T-cell (primary cell): ENCODE measurements at regions not wholly inside any gene's neighbourhood (a gene's known extent, or its start where the extent isn't known, plus 50 kb on each side); places are given as distances from the start of the nearest gene placed in this dataset.
A peak's percentile ranks its signal among the peaks of the same experiment; 100 is the strongest.

Source experiments
- ATAC-seq, 4 experiments: fragments of 200-7000 bp in 3 of 4; fragments of 150-1000 bp in 1 of 4; cut with Tn5 transposase; replicated peaks in 1 of 4; 1 replicate in 3 of 4; 2 replicates in 1 of 4; pipeline ENCODE4 v1.10.0; 2021; ENCODE audit warnings: moderate library complexity in 3 of 4, mild to moderate bottlenecking in 2 of 4, moderate number of reproducible peaks in 1 of 4
- CTCF ChIA-PET, 2 donors: fragments of 300-600 bp; sonication (Branson Sonifier 250); formaldehyde crosslinking; loops; one replicate each; lab custom pipeline; 2022; ENCODE audit warnings: antibody characterized with exemption in 2 of 2; lab: Charles Lee
- POLR2A ChIA-PET, 2 donors: fragments of 300-600 bp; sonication (Branson Sonifier 250); formaldehyde crosslinking; loops; one replicate each; lab custom pipeline; 2022; ENCODE audit warnings: antibody characterized with exemption in 2 of 2; lab: Charles Lee
- DNase-seq, 35 experiments: peaks; one replicate each; pipeline versions ENCODE4 v3.0.0 to v3.0.0-alpha.2; 2013 to 2023
- H3K27ac ChIP-seq: one replicate; pipeline ENCODE4 v1.5.1; 2013; ENCODE audit warnings: low read length
- H3K27me3 ChIP-seq, 2 experiments: replicated peaks in 1 of 2; 1 replicate in 1 of 2; 2 replicates in 1 of 2; pipeline versions ENCODE4 v1.6.1 to v1.7.0; 2013; ENCODE audit warnings: low read length in 1 of 2, mixed read lengths in 1 of 2; ENCODE audit not compliant: control insufficient read depth in 2 of 2, insufficient read depth in 2 of 2; ENCODE audit errors: extremely low read depth in 1 of 2
- H3K36me3 ChIP-seq, 2 donors: 1 replicate in 1 of 2; 2 replicates in 1 of 2; pipeline versions ENCODE4 v1.6.1 to v1.7.0; 2013; ENCODE audit warnings: low read length in 1 of 2; ENCODE audit not compliant: control insufficient read depth in 2 of 2, insufficient read depth in 1 of 2; ENCODE audit errors: extremely low read depth in 1 of 2
- H3K4me1 ChIP-seq, 2 experiments: 1 replicate in 1 of 2; 2 replicates in 1 of 2; pipeline versions ENCODE4 v1.6.1 to v1.7.0; 2013; ENCODE audit warnings: low read length in 2 of 2, mixed read lengths in 1 of 2; ENCODE audit not compliant: insufficient read depth in 2 of 2, control insufficient read depth in 1 of 2; ENCODE audit errors: extremely low read depth in 1 of 2
- H3K4me3 ChIP-seq, 2 donors: 1 replicate in 1 of 2; 2 replicates in 1 of 2; pipeline versions ENCODE4 v1.5.1 to v1.7.0; 2013; ENCODE audit warnings: mild to moderate bottlenecking in 2 of 2, low read length in 1 of 2, moderate library complexity in 1 of 2; ENCODE audit not compliant: control insufficient read depth in 1 of 2; ENCODE audit errors: extremely low read depth in 1 of 2
- H3K9me3 ChIP-seq: 2 replicates; pipeline ENCODE4 v1.7.0; 2013
- H3K27ac Mint-ChIP-seq, 2 donors: one replicate each; pipeline ENCODE4 v1.8.0; 2020 to 2021; ENCODE audit warnings: mild to moderate bottlenecking in 2 of 2, mixed read lengths in 2 of 2
- H3K27me3 Mint-ChIP-seq, 2 donors: one replicate each; pipeline ENCODE4 v1.8.0; 2021 to 2022; ENCODE audit warnings: mixed read lengths in 2 of 2
- H3K36me3 Mint-ChIP-seq: one replicate; pipeline ENCODE4 v1.8.0; 2021; ENCODE audit warnings: mixed read lengths
- H3K4me1 Mint-ChIP-seq, 3 donors: one replicate each; pipeline ENCODE4 v1.8.0; 2020 to 2022; ENCODE audit warnings: mixed read lengths in 3 of 3, mild to moderate bottlenecking in 1 of 3
- H3K4me3 Mint-ChIP-seq, 3 donors: one replicate each; pipeline ENCODE4 v1.8.0; 2020 to 2022; ENCODE audit warnings: mild to moderate bottlenecking in 3 of 3, mixed read lengths in 3 of 3, moderate library complexity in 3 of 3
- H3K9me3 Mint-ChIP-seq, 3 donors: one replicate each; pipeline ENCODE4 v1.8.0; 2020 to 2022; ENCODE audit warnings: mixed read lengths in 3 of 3
- WGBS: methylation state at CpG from one replicate; pipeline ENCODE4 v1.1.5; 2013; ENCODE audit warnings: missing lambda C conversion rate; ENCODE audit not compliant: insufficient coverage; 5-methylcytosine and 5-hydroxymethylcytosine counted together

DNA sequence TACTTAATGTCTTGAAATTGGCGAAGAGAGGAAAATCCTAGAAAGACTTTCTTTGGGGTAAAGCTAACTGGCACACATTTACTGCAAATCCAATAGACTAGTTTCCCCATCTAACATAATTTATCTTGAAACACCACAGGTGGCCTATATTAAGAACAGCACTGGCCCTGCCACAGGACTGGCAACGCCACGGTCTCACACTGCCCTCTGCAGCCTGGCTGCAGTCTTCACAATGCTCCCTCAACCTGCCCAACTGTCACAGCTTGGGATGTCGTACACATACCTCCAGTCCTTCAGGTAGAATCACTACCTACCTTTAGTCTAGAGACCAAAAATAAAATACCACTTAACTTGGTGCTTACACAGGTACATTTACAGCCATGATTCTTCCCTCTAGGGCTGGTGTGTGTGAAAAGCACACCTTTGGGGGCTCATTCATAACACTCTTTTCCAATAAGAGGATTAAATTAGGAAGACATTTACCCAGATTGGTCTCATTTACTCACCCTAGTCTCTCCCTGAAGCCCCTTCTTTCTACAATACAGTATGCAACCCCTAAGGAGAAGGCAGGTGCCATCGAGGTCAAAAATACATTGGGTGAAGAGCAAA, 222.2 kb downstream of the C1D start:
- 30% methylated on average over 3 of the region's 5 CpGs for WGBS
- Histone ChIP-seq H3K36me3 (no peaks in the 10 kb centered on the region), H3K4me3 (no peak overlapping the region), H3K27me3 (peaks cover 0 to 2% of the 10 kb centered on the region in 2 experiments), H3K27ac (no peak overlapping the region), H3K4me1 (no peaks in the 10 kb centered on the region), H3K9me3 (no peaks in the 10 kb centered on the region)
- Mint-ChIP-seq H3K9me3 (no peaks in the 10 kb centered on the region), H3K4me1 (no peaks in the 10 kb centered on the region), H3K27me3 (peaks cover 9 to 14% of the 10 kb centered on the region in 2 donors), H3K4me3 (no peak overlapping the region), H3K27ac (no peak overlapping the region), H3K36me3 (no peaks in the 10 kb centered on the region)
- POLR2A ChIA-PET: no interaction called here
- ATAC-seq: no peak
- DNase-seq: peak in 10 of 35 experiments; percentile 0 to 21 (median 4)
- CTCF ChIA-PET: interaction anchor here (0.5 to 0.6 kb wide), 2 partner anchors 10 to 460 kb away, joined by 4 to 6 read pairs; no protein-coding TSS in a partner anchor

DNA sequence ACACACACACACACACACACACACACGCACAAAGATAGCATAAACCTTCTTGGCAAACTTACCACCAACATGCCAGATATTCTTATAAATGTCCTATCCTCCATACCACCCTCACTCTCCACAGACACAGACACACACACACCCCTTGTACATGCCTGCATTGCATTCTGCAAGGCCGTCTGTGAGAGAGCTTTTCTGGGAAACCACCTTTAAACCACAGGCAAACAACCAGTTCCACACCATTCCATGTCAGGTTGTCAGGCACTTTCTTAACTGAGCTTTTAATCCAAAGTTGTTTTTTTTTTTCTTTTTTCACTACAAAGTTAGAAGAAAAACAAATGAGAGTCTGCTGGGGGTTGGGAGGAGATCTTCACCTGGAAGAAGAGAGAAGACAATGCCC, 221.1 kb downstream of the C1D start:
- H3K9me3 ChIP-seq: no peaks in the 10 kb centered on the region
- Mint-ChIP-seq H3K4me3 (no peak overlapping the region), H3K27ac (no peak overlapping the region), H3K27me3 (peaks cover 9 to 14% of the 10 kb centered on the region in 2 donors), H3K36me3 (no peaks in the 10 kb centered on the region), H3K4me1 (no peaks in the 10 kb centered on the region), H3K9me3 (no peaks in the 10 kb centered on the region)
- WGBS: no CpG with 5 or more reads among the region's 2 CpGs
- H3K36me3 ChIP-seq: no peaks in the 10 kb centered on the region
- POLR2A ChIA-PET: no interaction called here
- CTCF ChIA-PET: no interaction called here
- peaks cover 0 to 3% of the 10 kb centered on the region in 2 experiments for H3K4me1 ChIP-seq
- H3K4me3 ChIP-seq: no peak overlapping the region
- ATAC-seq: no peak
- no peak overlapping the region for H3K27ac ChIP-seq
- DNase-seq: no peak
- H3K27me3 ChIP-seq: peaks cover 0 to 4% of the 10 kb centered on the region in 2 experiments

DNA sequence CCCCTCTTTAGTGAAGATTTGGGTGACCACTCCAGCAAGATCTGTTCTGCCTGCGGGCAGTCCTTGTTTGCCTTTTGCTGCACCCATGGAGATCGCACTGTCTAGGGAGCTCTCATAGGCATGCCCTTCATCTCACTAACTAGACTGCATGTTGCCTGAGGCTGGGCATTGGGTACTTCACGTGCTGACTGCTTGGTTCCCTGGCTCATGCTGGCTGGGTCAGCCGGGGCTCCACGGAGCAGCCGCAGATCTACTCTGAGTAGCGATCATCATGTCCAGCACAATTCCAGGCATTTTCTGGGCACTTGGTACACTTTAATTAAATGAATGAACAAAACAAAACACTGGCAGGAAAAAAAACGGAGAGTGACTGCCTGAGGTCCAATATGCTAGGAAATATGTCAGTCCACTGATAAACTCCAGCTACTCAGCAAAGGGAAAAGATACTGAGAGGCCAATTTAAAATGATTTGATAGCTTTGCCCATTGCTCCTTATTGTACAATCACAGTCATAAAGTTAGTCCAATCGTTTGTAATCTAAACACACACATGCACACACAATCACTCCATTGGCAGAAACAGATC, 220.3 kb downstream of the C1D start:
- H3K9me3 ChIP-seq: no peaks in the 10 kb centered on the region
- Mint-ChIP-seq H3K27me3 (peaks cover 10 to 14% of the 10 kb centered on the region in 2 donors), H3K4me1 (no peaks in the 10 kb centered on the region), H3K4me3 (no peak overlapping the region), H3K36me3 (no peaks in the 10 kb centered on the region), H3K9me3 (no peaks in the 10 kb centered on the region), H3K27ac (no peak overlapping the region)
- no peak overlapping the region for H3K27ac ChIP-seq
- ATAC-seq (no peak), DNase-seq (no peak)
- CTCF ChIA-PET: no interaction called here
- POLR2A ChIA-PET: no interaction called here
- peaks cover 0 to 4% of the 10 kb centered on the region in 2 experiments for H3K27me3 ChIP-seq
- no peak overlapping the region for H3K4me3 ChIP-seq
- H3K36me3 ChIP-seq: no peaks in the 10 kb centered on the region
- peaks cover 0 to 3% of the 10 kb centered on the region in 2 experiments for H3K4me1 ChIP-seq
- 59% methylated on average over 4 of the region's 9 CpGs for WGBS

DNA sequence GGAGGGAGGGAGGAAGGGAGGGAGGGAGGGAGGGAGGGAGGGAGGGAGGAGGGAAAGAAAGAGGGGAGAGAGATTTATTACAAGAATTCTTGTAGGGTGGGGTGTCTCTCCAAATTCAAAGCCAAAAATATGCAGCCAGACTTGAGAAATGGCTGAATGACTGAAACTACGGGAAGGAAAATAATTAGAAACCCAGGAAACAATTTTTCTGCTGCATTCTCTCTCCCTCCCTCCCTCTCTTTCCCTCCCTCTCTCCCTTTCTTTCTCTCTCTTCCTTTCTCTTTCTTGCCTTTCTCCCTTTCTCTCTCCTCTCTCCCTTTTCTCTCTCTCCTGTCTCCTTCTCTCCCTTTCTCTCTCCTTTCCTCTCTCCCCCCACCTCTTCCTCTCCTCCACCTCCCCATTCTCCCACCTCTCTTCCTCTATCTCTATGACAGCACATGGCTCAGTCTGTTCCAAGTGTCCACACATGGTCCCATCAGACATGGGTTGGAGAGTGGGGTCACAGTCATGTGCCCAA, 218.7 kb downstream of the C1D start:
- Histone ChIP-seq H3K4me3 (no peak overlapping the region), H3K4me1 (peaks cover 0 to 3% of the 10 kb centered on the region in 2 experiments), H3K27ac (no peak overlapping the region), H3K27me3 (peaks cover 0 to 4% of the 10 kb centered on the region in 2 experiments), H3K9me3 (no peaks in the 10 kb centered on the region), H3K36me3 (no peaks in the 10 kb centered on the region)
- DNase-seq: no peak
- ChIA-PET CTCF (interaction anchor here in 1 of 2 donors (0.6 kb wide), 1 partner anchor 358 kb away, joined by 3 read pairs; no protein-coding TSS in a partner anchor), POLR2A (no interaction called here)
- H3K4me3 Mint-ChIP-seq: no peak overlapping the region
- no peak overlapping the region for H3K27ac Mint-ChIP-seq
- no peaks in the 10 kb centered on the region for H3K4me1 Mint-ChIP-seq
- peaks cover 12 to 20% of the 10 kb centered on the region in 2 donors for H3K27me3 Mint-ChIP-seq
- ATAC-seq: no peak
- WGBS: no CpG with 5 or more reads among the region's 1 CpG
- no peaks in the 10 kb centered on the region for H3K9me3 Mint-ChIP-seq
- H3K36me3 Mint-ChIP-seq: no peaks in the 10 kb centered on the region

DNA sequence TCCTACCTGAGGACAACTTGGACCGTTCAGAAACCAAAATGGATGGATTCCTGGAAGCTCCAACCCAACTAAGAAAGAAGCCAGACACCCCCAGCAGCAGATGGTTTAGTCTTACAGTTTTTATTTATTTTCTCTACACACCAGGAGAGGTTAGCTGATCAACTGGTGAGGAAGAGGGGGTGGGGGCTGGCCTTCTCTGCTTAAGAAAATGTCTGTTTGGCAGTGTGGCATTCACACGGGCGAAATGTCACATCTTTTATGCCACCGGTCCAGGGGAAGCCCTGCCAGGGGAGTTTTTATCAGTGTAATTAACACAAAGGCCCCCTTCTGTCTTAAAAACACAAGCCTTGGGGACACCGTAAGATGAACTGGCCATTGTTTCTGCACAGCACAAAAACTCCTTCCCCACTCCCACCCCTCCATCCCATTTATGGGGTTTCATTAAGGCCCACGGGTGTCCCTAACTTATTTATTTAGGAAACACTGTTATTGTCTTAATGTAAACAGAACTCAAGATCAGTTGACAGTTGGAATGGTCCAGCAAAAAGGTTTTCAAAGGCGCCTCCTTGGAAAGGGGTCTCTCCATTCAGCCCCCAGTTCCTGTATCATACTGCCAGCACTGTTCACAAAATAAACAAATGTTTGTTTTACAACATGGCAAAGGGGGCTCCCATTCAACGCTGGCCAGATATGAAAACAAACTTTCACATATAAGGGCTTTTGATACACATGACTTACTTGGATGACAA, 217.0 kb downstream of the C1D start:
- Histone ChIP-seq H3K27ac (no peak overlapping the region), H3K27me3 (peaks cover 0 to 4% of the 10 kb centered on the region in 2 experiments), H3K4me1 (peaks cover 0 to 3% of the 10 kb centered on the region in 2 experiments), H3K4me3 (no peak overlapping the region), H3K9me3 (no peaks in the 10 kb centered on the region), H3K36me3 (no peaks in the 10 kb centered on the region)
- H3K27me3 Mint-ChIP-seq: peaks cover 12 to 18% of the 10 kb centered on the region in 2 donors
- WGBS: 94% methylated on average over 4 of the region's 8 CpGs
- H3K9me3 Mint-ChIP-seq: no peaks in the 10 kb centered on the region
- DNase-seq (no peak), ATAC-seq (no peak)
- ChIA-PET POLR2A (no interaction called here), CTCF (interaction anchor here in 1 of 2 donors (0.5 kb wide), 1 partner anchor 20 kb away, joined by 3 read pairs; no protein-coding TSS in a partner anchor)
- no peaks in the 10 kb centered on the region for H3K4me1 Mint-ChIP-seq
- H3K36me3 Mint-ChIP-seq: no peaks in the 10 kb centered on the region
- H3K4me3 Mint-ChIP-seq: no peak overlapping the region
- no peak overlapping the region for H3K27ac Mint-ChIP-seq

DNA sequence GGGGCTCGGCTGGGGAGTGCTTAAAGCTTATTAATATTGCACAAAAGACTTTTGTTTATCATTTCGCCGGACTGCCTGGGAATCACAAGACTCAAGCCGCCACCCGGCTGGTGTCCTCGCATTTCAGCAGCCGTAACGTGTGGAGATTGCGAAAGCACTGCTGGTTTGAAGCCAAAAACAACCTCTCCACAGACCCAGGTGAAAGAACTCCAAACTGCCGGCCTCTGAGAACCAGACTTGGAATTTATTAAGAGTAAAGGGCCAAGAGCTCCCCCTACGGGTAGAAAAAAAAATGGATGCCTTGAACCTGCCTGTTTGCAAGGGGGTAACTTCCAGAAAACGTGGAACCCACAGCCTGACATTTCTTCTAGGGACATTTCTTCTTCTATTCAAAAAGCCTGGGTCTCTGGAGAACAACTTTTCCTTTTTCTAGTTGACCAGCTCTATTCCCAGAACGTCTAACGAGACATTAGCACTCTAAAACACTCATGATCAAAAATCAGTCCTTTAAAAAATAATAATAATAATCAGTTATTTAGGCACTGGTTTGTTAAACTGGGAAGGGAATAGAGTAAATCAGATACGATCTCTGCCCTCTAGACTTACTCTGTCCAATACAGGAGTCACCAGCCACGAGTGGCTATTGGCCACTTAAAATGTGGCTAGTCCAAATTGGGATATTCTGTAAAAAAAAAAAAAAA, 216.3 kb downstream of the C1D start:
- Histone ChIP-seq H3K27ac (no peak overlapping the region), H3K9me3 (no peaks in the 10 kb centered on the region), H3K4me3 (no peak overlapping the region), H3K27me3 (peaks cover 0 to 4% of the 10 kb centered on the region in 2 experiments), H3K36me3 (no peaks in the 10 kb centered on the region), H3K4me1 (peaks cover 0 to 3% of the 10 kb centered on the region in 2 experiments)
- Mint-ChIP-seq H3K36me3 (no peaks in the 10 kb centered on the region), H3K4me1 (no peaks in the 10 kb centered on the region), H3K4me3 (no peak overlapping the region), H3K9me3 (no peaks in the 10 kb centered on the region), H3K27me3 (peaks cover 12 to 19% of the 10 kb centered on the region in 2 donors), H3K27ac (no peak overlapping the region)
- DNase-seq (peak in 7 of 35 experiments; percentile 1 to 24 (median 6)), ATAC-seq (no peak)
- ChIA-PET CTCF (interaction anchor here in 1 of 2 donors (0.5 kb wide), 1 partner anchor 21 kb away, joined by 3 read pairs; no protein-coding TSS in a partner anchor), POLR2A (no interaction called here)
- WGBS: 0% methylated on average over 1 of the region's 16 CpGs
